ENCODE measurements at regions not wholly inside any gene's neighbourhood (a gene's known extent, or its start where the extent isn't known, plus 50 kb on each side); places are given as distances from the start of the nearest gene placed in this dataset.

GRCh38 chr6:164252291-164252690 is 837.8 kb downstream of the QKI start:
- no peaks in the 10 kb centered on the region for H3K27me3 ChIP-seq (ENCODE audit: control insufficient read depth, insufficient read depth, low read length)
- H3K36me3 ChIP-seq (replicated peaks; ENCODE audit: control insufficient read depth, insufficient read depth, low read length): no peaks in the 10 kb centered on the region
- H3K4me3 ChIP-seq (ENCODE audit: insufficient read depth, low read depth, low read length): no peak overlapping the region
- DNase-seq: no peak

GRCh38 chr6:164247106-164247505 is 832.6 kb downstream of the QKI start:
- Histone ChIP-seq H3K36me3 (replicated peaks; ENCODE audit: control insufficient read depth, insufficient read depth, low read length) (no peaks in the 10 kb centered on the region), H3K4me3 (ENCODE audit: insufficient read depth, low read depth, low read length) (no peak overlapping the region), H3K27me3 (ENCODE audit: control insufficient read depth, insufficient read depth, low read length) (no peaks in the 10 kb centered on the region)
- DNase-seq: no peak

GRCh38 chr6:164246082-164246481 is 831.6 kb downstream of the QKI start:
- DNase-seq: no peak
- no peaks in the 10 kb centered on the region for H3K36me3 ChIP-seq (replicated peaks; ENCODE audit: control insufficient read depth, insufficient read depth, low read length)
- no peaks in the 10 kb centered on the region for H3K27me3 ChIP-seq (ENCODE audit: control insufficient read depth, insufficient read depth, low read length)
- H3K4me3 ChIP-seq (ENCODE audit: insufficient read depth, low read depth, low read length): no peak overlapping the region

DNA sequence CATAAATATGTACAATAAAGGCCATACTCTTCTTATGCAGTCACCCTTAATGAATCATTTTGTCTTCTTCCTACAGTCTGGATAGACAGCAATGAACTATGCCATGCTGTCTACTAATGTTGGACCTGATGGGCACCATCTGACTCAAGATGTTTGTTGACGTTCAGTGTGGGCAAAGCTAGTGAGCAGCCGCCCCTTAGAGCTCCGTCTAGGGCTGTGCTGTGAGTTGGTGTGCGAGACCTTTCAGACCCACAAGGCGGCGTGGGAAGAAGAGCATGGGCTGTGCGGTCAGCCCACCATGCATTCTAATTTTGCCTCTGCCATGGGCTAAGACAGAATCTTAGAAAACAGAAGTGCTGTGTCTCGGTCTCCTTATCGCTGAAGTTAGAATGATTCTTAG is 829.4 kb downstream of the QKI start:
- no peak overlapping the region for H3K4me3 ChIP-seq (ENCODE audit: insufficient read depth, low read depth, low read length)
- H3K36me3 ChIP-seq (replicated peaks; ENCODE audit: control insufficient read depth, insufficient read depth, low read length): no peaks in the 10 kb centered on the region
- H3K27me3 ChIP-seq (ENCODE audit: control insufficient read depth, insufficient read depth, low read length): no peaks in the 10 kb centered on the region
- no peak for DNase-seq

DNA sequence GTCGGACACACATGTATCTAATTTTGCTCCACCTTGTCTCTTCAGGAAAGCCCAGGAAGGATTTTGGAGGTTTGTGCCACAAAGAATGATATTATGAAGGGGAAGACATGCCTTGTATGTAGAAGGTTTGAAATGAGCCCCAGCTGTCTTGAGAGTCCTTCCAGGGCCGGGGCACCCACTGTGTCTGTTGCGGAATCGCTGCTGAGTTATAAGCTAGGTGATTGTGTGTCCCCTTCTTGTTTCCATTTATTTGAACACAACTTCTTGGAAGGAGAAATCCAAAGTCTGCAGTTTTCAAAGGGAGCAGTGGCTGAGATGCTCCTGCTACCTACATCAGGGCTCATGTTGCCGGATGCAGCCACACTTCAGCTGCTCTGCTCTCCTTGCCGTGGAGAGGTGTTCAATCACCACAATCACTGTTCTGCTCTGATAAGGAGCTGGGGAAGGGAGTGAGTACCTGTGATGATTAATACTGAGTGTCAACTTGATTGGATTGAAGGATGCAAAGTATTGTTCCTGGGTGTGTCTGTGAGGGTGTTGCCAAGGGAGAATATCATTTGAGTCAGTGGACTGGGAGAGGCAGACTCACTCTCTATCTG is 828.6 kb downstream of the QKI start:
- no peak overlapping the region for H3K4me3 ChIP-seq (ENCODE audit: insufficient read depth, low read depth, low read length)
- H3K27me3 ChIP-seq (ENCODE audit: control insufficient read depth, insufficient read depth, low read length): no peaks in the 10 kb centered on the region
- no peaks in the 10 kb centered on the region for H3K36me3 ChIP-seq (replicated peaks; ENCODE audit: control insufficient read depth, insufficient read depth, low read length)
- no peak for DNase-seq

DNA sequence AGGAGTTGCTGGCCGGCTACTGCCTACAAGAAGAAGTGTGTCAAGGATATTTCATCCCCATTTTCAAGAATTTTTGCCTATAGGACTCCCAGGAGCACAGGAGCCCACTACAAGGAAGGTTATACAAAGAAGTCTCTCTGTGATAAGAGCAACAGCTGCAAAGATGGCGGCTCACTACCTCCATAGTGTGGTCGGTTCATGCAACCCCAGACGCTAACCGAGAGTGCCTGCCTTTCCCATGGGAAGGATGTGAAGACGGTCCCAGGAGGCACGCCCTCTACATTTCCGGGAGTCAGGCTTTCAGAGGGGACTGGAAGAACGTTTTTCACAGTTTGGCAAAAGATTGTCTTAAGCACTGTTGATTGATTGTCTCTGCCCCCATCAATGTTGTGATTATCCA is 816.3 kb downstream of the QKI start:
- H3K4me3 ChIP-seq (ENCODE audit: insufficient read depth, low read depth, low read length): no peak overlapping the region
- H3K27me3 ChIP-seq (ENCODE audit: control insufficient read depth, insufficient read depth, low read length): no peaks in the 10 kb centered on the region
- no peaks in the 10 kb centered on the region for H3K36me3 ChIP-seq (replicated peaks; ENCODE audit: control insufficient read depth, insufficient read depth, low read length)
- DNase-seq: no peak

- no peak overlapping the region for H3K4me3 ChIP-seq (ENCODE audit: insufficient read depth, low read depth, low read length)
- no peaks in the 10 kb centered on the region for H3K36me3 ChIP-seq (replicated peaks; ENCODE audit: control insufficient read depth, insufficient read depth, low read length)
- no peak for DNase-seq
- no peaks in the 10 kb centered on the region for H3K27me3 ChIP-seq (ENCODE audit: control insufficient read depth, insufficient read depth, low read length)
Observed at GRCh38 chr6:164230259-164230658, 815.7 kb downstream of the QKI start.

DNA sequence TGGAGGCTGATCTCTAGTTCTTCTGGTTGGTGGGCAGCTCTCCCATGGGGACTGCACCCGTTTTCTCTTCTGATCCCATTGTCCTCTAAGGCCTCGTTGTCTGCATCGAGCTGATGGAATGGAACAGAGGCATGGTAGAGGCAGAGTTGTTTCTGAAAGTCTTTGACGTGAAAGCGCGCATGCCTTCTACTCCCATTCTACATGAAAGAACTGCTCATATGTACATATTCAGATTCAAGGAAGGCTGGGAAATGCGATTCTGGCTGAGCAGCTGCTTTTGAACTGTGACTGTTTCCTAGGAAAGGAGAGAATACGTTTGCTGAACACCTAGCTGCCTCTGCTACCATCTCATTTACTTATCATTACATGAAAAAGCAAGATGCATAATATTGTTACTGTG is 815.2 kb downstream of the QKI start:
- Histone ChIP-seq H3K36me3 (replicated peaks; ENCODE audit: control insufficient read depth, insufficient read depth, low read length) (no peaks in the 10 kb centered on the region), H3K4me3 (ENCODE audit: insufficient read depth, low read depth, low read length) (no peak overlapping the region), H3K27me3 (ENCODE audit: control insufficient read depth, insufficient read depth, low read length) (no peaks in the 10 kb centered on the region)
- no peak for DNase-seq

DNA sequence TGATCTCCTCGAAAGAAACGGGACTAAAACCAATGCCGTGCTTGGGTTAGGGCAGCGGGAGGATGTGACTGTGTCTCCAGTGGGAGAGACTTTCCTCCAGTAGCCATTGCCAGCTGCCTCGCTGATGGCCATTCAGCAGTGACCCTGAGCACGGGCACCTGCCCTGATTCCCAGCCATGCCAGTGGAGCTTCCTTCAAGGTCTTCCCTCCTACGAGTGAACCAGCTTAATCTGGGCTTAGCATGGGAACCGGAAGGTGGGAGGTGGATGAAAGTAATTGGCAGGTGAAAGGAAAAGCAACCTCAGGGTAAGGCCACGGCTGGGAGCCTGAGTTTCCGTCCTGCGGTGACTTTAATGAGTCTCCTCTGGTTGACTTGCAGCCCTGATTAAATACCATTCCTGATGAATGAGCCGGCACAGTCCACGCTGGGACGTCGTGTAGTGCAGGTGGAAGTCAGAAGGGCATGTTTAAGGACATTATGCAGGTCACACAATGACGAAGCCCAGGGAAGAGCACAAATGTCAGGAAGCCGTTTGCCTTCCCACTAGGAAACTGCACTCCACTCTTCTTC is 813.5 kb downstream of the QKI start:
- no peaks in the 10 kb centered on the region for H3K27me3 ChIP-seq (ENCODE audit: control insufficient read depth, insufficient read depth, low read length)
- no peak for DNase-seq

GRCh38 chr6:164216839-164217238 is 802.3 kb downstream of the QKI start:
- no peak overlapping the region for H3K4me3 ChIP-seq (ENCODE audit: insufficient read depth, low read depth, low read length)
- no peaks in the 10 kb centered on the region for H3K27me3 ChIP-seq (ENCODE audit: control insufficient read depth, insufficient read depth, low read length)
- no peak for DNase-seq
- H3K36me3 ChIP-seq (replicated peaks; ENCODE audit: control insufficient read depth, insufficient read depth, low read length): no peaks in the 10 kb centered on the region

More for the DNA sequence above, 813.5 kb downstream of the QKI start:
- Histone ChIP-seq H3K4me3 (ENCODE audit: insufficient read depth, low read depth, low read length) (no peak overlapping the region), H3K36me3 (replicated peaks; ENCODE audit: control insufficient read depth, insufficient read depth, low read length) (no peaks in the 10 kb centered on the region)

GRCh38 chr6:164216368-164216767 is 801.9 kb downstream of the QKI start:
- no peak for DNase-seq
- Histone ChIP-seq H3K27me3 (ENCODE audit: control insufficient read depth, insufficient read depth, low read length) (no peaks in the 10 kb centered on the region), H3K36me3 (replicated peaks; ENCODE audit: control insufficient read depth, insufficient read depth, low read length) (no peaks in the 10 kb centered on the region), H3K4me3 (ENCODE audit: insufficient read depth, low read depth, low read length) (no peak overlapping the region)

- no peak for DNase-seq
- Histone ChIP-seq H3K4me3 (ENCODE audit: insufficient read depth, low read depth, low read length) (no peak overlapping the region), H3K36me3 (replicated peaks; ENCODE audit: control insufficient read depth, insufficient read depth, low read length) (no peaks in the 10 kb centered on the region), H3K27me3 (ENCODE audit: control insufficient read depth, insufficient read depth, low read length) (no peaks in the 10 kb centered on the region)
Observed at GRCh38 chr6:164214066-164214465, 799.5 kb downstream of the QKI start.

GRCh38 chr6:164211254-164211653 is 796.7 kb downstream of the QKI start:
- no peaks in the 10 kb centered on the region for H3K36me3 ChIP-seq (replicated peaks; ENCODE audit: control insufficient read depth, insufficient read depth, low read length)
- DNase-seq: no peak
- no peaks in the 10 kb centered on the region for H3K27me3 ChIP-seq (ENCODE audit: control insufficient read depth, insufficient read depth, low read length)
- H3K4me3 ChIP-seq (ENCODE audit: insufficient read depth, low read depth, low read length): no peak overlapping the region

GRCh38 chr6:164210783-164211182 is 796.3 kb downstream of the QKI start:
- no peak overlapping the region for H3K4me3 ChIP-seq (ENCODE audit: insufficient read depth, low read depth, low read length)
- no peak for DNase-seq
- no peaks in the 10 kb centered on the region for H3K36me3 ChIP-seq (replicated peaks; ENCODE audit: control insufficient read depth, insufficient read depth, low read length)
- H3K27me3 ChIP-seq (ENCODE audit: control insufficient read depth, insufficient read depth, low read length): no peaks in the 10 kb centered on the region

DNA sequence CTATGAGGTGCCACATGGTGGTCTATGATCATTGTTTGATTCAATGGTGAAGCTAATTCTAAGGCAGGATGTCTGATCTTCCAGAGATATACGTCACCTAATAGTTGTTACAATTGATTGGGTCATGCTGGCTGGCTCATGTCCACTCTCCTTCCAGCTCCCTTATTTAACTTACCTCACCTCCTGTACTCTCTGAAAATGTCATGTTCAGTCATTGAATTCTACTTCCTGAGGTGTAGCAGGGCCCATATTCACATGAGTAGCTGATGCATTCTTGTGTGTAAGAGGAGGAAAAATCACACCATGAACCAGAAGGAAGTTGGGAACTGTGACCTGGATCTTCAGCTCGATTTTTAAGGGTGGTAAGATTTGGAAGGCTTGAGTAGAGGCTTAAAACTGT is 795.8 kb downstream of the QKI start:
- DNase-seq: no peak
- Histone ChIP-seq H3K27me3 (ENCODE audit: control insufficient read depth, insufficient read depth, low read length) (no peaks in the 10 kb centered on the region), H3K36me3 (replicated peaks; ENCODE audit: control insufficient read depth, insufficient read depth, low read length) (no peaks in the 10 kb centered on the region), H3K4me3 (ENCODE audit: insufficient read depth, low read depth, low read length) (no peak overlapping the region)

GRCh38 chr6:164208371-164208770 is 793.9 kb downstream of the QKI start:
- no peak for DNase-seq
- H3K4me3 ChIP-seq (ENCODE audit: insufficient read depth, low read depth, low read length): no peak overlapping the region
- H3K27me3 ChIP-seq (ENCODE audit: control insufficient read depth, insufficient read depth, low read length): no peaks in the 10 kb centered on the region
- H3K36me3 ChIP-seq (replicated peaks; ENCODE audit: control insufficient read depth, insufficient read depth, low read length): no peaks in the 10 kb centered on the region
